GM23338 (cell line): ENCODE measurements at regions not wholly inside any gene's neighbourhood (a gene's known extent, or its start where the extent isn't known, plus 50 kb on each side); places are given as distances from the start of the nearest gene placed in this dataset.

Experiments
- ATAC-seq: fragments of 200-7000 bp; cut with Tn5 transposase; 3 replicates; pipeline ENCODE4 v1.9.1; 2020
- DNase-seq: peaks from one replicate; pipeline ENCODE4 v3.0.0-alpha.2; 2015; ENCODE audit warnings: low spot score
- H2AFZ ChIP-seq: fragments of 200-600 bp; sonication (generic); 2 replicates; pipeline ENCODE4 v1.8.0; 2016; ENCODE audit warnings: antibody characterized with exemption, mild to moderate bottlenecking, moderate library complexity
- H3F3A ChIP-seq: fragments of 200-600 bp; sonication (generic); replicated peaks from 2 replicates; pipeline ENCODE4 v1.8.0; 2017; ENCODE audit warnings: antibody characterized with exemption, mixed run types, low read depth
- H3K27ac ChIP-seq: fragments of 200-600 bp; sonication (generic); 2 replicates; pipeline ENCODE4 v1.6.1; 2016; ENCODE audit warnings: low read depth
- H3K27me3 ChIP-seq: fragments of 200-600 bp; sonication (generic); 2 replicates; pipeline ENCODE4 v1.8.0; 2016; ENCODE audit warnings: mild to moderate bottlenecking, mixed run types, moderate library complexity; ENCODE audit not compliant: insufficient read depth
- H3K36me3 ChIP-seq: fragments of 200-600 bp; sonication (generic); 2 replicates; pipeline ENCODE4 v1.8.0; 2016; ENCODE audit warnings: mild to moderate bottlenecking; ENCODE audit not compliant: insufficient read depth
- H3K4me1 ChIP-seq: fragments of 200-600 bp; sonication (generic); 2 replicates; pipeline ENCODE4 v1.8.0; 2016; ENCODE audit warnings: mild to moderate bottlenecking, moderate library complexity; ENCODE audit not compliant: insufficient read depth
- H3K4me2 ChIP-seq: fragments of 200-600 bp; sonication (generic); 2 replicates; pipeline ENCODE4 v1.7.1; 2017; ENCODE audit warnings: mixed run types
- H3K4me3 ChIP-seq: fragments of 200-600 bp; sonication (generic); 2 replicates; pipeline ENCODE4 v1.6.1; 2016; ENCODE audit warnings: mixed run types
- H3K79me2 ChIP-seq: fragments of 200-600 bp; sonication (generic); replicated peaks from 2 replicates; pipeline ENCODE4 v1.8.0; 2017; ENCODE audit warnings: mild to moderate bottlenecking; ENCODE audit not compliant: insufficient read depth
- H3K9me2 ChIP-seq: fragments of 200-600 bp; sonication (generic); 2 replicates; pipeline ENCODE4 v1.8.0; 2017; ENCODE audit not compliant: insufficient read depth
- H4K20me1 ChIP-seq: fragments of 200-600 bp; sonication (generic); replicated peaks from 2 replicates; pipeline ENCODE4 v1.8.0; 2017; ENCODE audit warnings: mild to moderate bottlenecking; ENCODE audit not compliant: insufficient read depth
- H3K27ac Mint-ChIP-seq: 2 replicates; pipeline ENCODE4 v1.8.0; 2020; ENCODE audit warnings: inconsistent platforms, mild to moderate bottlenecking, moderate library complexity, mixed read lengths
- H3K27me3 Mint-ChIP-seq: 3 replicates; pipeline ENCODE4 v1.8.0; 2022; ENCODE audit warnings: low read depth, mild to moderate bottlenecking, moderate library complexity, mixed read lengths, inconsistent platforms; ENCODE audit not compliant: insufficient read depth, poor library complexity
- H3K36me3 Mint-ChIP-seq: 3 replicates; pipeline ENCODE4 v1.8.0; 2021; ENCODE audit warnings: low read depth, mild to moderate bottlenecking, inconsistent platforms, moderate library complexity, mixed read lengths
- H3K4me1 Mint-ChIP-seq: 3 replicates; pipeline ENCODE4 v1.8.0; 2020; ENCODE audit warnings: mild to moderate bottlenecking, inconsistent platforms, mixed read lengths
- H3K4me3 Mint-ChIP-seq: 3 replicates; pipeline ENCODE4 v1.8.0; 2021; ENCODE audit warnings: moderate library complexity, mild to moderate bottlenecking, inconsistent platforms, mixed read lengths
- H3K9me3 Mint-ChIP-seq: 3 replicates; pipeline ENCODE4 v1.8.0; 2020; ENCODE audit warnings: moderate library complexity, mild to moderate bottlenecking, inconsistent platforms, mixed read lengths
- CREB1 ChIP-seq: fragments of 250-450 bp; sonication (Bioruptor Pico); IDR thresholded peaks from 2 replicates; pipeline ENCODE4 v1.5.0; 2020; ENCODE audit warnings: low read depth, mild to moderate bottlenecking, moderate library complexity
- EZH2 ChIP-seq: fragments of 200-600 bp; sonication (generic); IDR thresholded peaks from one replicate; pipeline ENCODE4 v1.8.0; 2017; ENCODE audit warnings: antibody characterized with exemption, mild to moderate bottlenecking, low read depth; ENCODE audit not compliant: unreplicated experiment
- EZH2phosphoT487 ChIP-seq: fragments of 200-600 bp; sonication (generic); IDR thresholded peaks from one replicate; pipeline ENCODE4 v1.8.1; 2018; ENCODE audit warnings: antibody characterized with exemption; ENCODE audit not compliant: unreplicated experiment
- JUNB ChIP-seq: IDR thresholded peaks from one replicate; pipeline ENCODE4 v1.6.1; 2016; ENCODE audit warnings: antibody characterized with exemption; ENCODE audit not compliant: unreplicated experiment
- NANOG ChIP-seq: IDR thresholded peaks from 2 replicates; pipeline ENCODE4 v1.6.1; 2016; ENCODE audit warnings: antibody characterized with exemption, borderline replicate concordance
- POLR2AphosphoS5 ChIP-seq: IDR thresholded peaks from 2 replicates; pipeline ENCODE4 v1.6.1; 2016; ENCODE audit warnings: antibody characterized with exemption, low read depth
- STAT1 ChIP-seq: IDR thresholded peaks from one replicate; pipeline ENCODE4 v1.6.1; 2016; ENCODE audit warnings: antibody characterized with exemption; ENCODE audit not compliant: unreplicated experiment
- ZNF114 ChIP-seq: fragments of 250-450 bp; sonication (Bioruptor Pico); IDR thresholded peaks from 2 replicates; pipeline ENCODE4 v1.5.0; 2020; ENCODE audit warnings: mild to moderate bottlenecking, moderate library complexity
- ZNF331 ChIP-seq: fragments of 250-450 bp; sonication (Bioruptor Pico); IDR thresholded peaks from 2 replicates; pipeline ENCODE4 v1.5.0; 2020; ENCODE audit warnings: low read depth, mild to moderate bottlenecking, moderate library complexity
- ZNF462 ChIP-seq: fragments of 250-450 bp; sonication (Bioruptor Pico); IDR thresholded peaks from 2 replicates; pipeline ENCODE4 v1.5.0; 2020; ENCODE audit warnings: mild to moderate bottlenecking, moderate library complexity
- TF ChIP-seq, protein P1 (sequence below): IDR thresholded peaks from one replicate; pipeline ENCODE4 v1.6.1; 2018; ENCODE audit warnings: antibody characterized with exemption; ENCODE audit not compliant: unreplicated experiment
- TF ChIP-seq, protein P2 (sequence below): IDR thresholded peaks from 2 replicates; pipeline ENCODE4 v1.6.1; 2016; ENCODE audit warnings: antibody characterized with exemption
- TF ChIP-seq, protein P3 (sequence below), 2 experiments: fragments of 200-600 bp in 1 of 2; sonication (generic) in 1 of 2; conservative IDR thresholded peaks; 2 replicates each; pipeline versions ENCODE4 v1.5.1 to v1.6.1; 2016 to 2017; ENCODE audit warnings: antibody characterized with exemption in 2 of 2, low read depth in 2 of 2, mild to moderate bottlenecking in 2 of 2, moderate library complexity in 1 of 2

GRCh38 chr11:79615425-79615824, 174.6 kb upstream of the TENM4 start:
- H2AFZ ChIP-seq = no peak overlapping the region
- no peaks in the 10 kb centered on the region for H3F3A ChIP-seq
- H3K27me3 Mint-ChIP-seq = no peaks in the 10 kb centered on the region
- H3K27me3 ChIP-seq = no peaks in the 10 kb centered on the region
- no peaks in the 10 kb centered on the region for H3K4me1 Mint-ChIP-seq
- no peak for ATAC-seq
- no peak overlapping the region for H3K4me3 Mint-ChIP-seq
- no peaks in the 10 kb centered on the region for H3K79me2 ChIP-seq
- no peak overlapping the region for H3K4me3 ChIP-seq
- TF ChIP-seq EZH2 (no peak), STAT1 (no peak), EZH2phosphoT487 (no peak), ZNF462 (no peak), NANOG (no peak), CREB1 (CRISPR knock-in tag) (no peak), ZNF114 (CRISPR knock-in tag) (no peak), POLR2AphosphoS5 (no peak), JUNB (no peak), ZNF331 (CRISPR knock-in tag) (no peak)
- TF ChIP-seq, protein P1, sequence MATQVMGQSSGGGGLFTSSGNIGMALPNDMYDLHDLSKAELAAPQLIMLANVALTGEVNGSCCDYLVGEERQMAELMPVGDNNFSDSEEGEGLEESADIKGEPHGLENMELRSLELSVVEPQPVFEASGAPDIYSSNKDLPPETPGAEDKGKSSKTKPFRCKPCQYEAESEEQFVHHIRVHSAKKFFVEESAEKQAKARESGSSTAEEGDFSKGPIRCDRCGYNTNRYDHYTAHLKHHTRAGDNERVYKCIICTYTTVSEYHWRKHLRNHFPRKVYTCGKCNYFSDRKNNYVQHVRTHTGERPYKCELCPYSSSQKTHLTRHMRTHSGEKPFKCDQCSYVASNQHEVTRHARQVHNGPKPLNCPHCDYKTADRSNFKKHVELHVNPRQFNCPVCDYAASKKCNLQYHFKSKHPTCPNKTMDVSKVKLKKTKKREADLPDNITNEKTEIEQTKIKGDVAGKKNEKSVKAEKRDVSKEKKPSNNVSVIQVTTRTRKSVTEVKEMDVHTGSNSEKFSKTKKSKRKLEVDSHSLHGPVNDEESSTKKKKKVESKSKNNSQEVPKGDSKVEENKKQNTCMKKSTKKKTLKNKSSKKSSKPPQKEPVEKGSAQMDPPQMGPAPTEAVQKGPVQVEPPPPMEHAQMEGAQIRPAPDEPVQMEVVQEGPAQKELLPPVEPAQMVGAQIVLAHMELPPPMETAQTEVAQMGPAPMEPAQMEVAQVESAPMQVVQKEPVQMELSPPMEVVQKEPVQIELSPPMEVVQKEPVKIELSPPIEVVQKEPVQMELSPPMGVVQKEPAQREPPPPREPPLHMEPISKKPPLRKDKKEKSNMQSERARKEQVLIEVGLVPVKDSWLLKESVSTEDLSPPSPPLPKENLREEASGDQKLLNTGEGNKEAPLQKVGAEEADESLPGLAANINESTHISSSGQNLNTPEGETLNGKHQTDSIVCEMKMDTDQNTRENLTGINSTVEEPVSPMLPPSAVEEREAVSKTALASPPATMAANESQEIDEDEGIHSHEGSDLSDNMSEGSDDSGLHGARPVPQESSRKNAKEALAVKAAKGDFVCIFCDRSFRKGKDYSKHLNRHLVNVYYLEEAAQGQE = no peak
- TF ChIP-seq, protein P2, sequence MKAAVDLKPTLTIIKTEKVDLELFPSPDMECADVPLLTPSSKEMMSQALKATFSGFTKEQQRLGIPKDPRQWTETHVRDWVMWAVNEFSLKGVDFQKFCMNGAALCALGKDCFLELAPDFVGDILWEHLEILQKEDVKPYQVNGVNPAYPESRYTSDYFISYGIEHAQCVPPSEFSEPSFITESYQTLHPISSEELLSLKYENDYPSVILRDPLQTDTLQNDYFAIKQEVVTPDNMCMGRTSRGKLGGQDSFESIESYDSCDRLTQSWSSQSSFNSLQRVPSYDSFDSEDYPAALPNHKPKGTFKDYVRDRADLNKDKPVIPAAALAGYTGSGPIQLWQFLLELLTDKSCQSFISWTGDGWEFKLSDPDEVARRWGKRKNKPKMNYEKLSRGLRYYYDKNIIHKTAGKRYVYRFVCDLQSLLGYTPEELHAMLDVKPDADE = no peak
- TF ChIP-seq, protein P3, sequence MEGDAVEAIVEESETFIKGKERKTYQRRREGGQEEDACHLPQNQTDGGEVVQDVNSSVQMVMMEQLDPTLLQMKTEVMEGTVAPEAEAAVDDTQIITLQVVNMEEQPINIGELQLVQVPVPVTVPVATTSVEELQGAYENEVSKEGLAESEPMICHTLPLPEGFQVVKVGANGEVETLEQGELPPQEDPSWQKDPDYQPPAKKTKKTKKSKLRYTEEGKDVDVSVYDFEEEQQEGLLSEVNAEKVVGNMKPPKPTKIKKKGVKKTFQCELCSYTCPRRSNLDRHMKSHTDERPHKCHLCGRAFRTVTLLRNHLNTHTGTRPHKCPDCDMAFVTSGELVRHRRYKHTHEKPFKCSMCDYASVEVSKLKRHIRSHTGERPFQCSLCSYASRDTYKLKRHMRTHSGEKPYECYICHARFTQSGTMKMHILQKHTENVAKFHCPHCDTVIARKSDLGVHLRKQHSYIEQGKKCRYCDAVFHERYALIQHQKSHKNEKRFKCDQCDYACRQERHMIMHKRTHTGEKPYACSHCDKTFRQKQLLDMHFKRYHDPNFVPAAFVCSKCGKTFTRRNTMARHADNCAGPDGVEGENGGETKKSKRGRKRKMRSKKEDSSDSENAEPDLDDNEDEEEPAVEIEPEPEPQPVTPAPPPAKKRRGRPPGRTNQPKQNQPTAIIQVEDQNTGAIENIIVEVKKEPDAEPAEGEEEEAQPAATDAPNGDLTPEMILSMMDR (conservative IDR thresholded peaks at IDR 0.05; ENCODE audit: low read depth in 2 of 2) = no peak
- no peak overlapping the region for H3K27ac Mint-ChIP-seq
- no peaks in the 10 kb centered on the region for H3K4me1 ChIP-seq
- peaks cover 8% of the 10 kb centered on the region; the same call in 1 of the 2 replicates for H3K9me2 ChIP-seq
- H3K4me2 ChIP-seq = no peak overlapping the region
- no peaks in the 10 kb centered on the region for H3K9me3 Mint-ChIP-seq
- H3K27ac ChIP-seq = no peak overlapping the region
- DNase-seq = no peak
- no peaks in the 10 kb centered on the region for H3K36me3 Mint-ChIP-seq
- H3K36me3 ChIP-seq = no peaks in the 10 kb centered on the region
- H4K20me1 ChIP-seq = no peaks in the 10 kb centered on the region
